ENCODE measurements at regions not wholly inside any gene's neighbourhood (a gene's known extent, or its start where the extent isn't known, plus 50 kb on each side); places are given as distances from the start of the nearest gene placed in this dataset.

DNA sequence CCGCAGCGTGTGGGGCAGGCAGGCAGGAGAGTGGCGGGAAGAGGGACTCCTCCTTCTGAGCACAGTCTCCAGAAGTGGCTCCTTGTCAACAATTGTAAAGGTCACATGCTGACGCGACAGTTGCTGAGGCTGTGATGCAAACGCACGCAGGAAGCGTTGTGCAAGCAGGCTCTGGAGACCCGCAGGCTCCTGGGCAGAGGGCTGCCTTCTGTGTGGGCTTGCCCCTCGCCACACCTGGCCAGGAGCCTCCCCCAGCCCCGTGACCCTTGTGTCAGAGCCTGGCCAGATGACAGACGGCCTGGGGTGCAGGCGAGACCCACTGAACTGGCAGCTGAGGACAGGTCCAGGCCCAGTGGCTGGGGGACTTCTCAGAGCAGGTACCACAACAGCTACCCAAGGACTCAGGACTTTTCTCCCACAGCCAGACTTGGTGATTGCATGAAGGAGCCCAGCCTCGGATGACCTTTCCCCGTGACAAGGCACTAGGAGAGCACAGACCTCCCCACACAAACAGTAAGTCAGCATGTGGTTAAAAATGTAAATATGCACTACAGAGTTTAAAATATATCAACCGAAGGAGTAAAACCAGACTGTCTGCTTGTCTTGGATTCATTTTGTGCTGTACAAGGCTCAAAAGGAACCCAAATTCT is 222.1 kb upstream of the RREB1 start:
- no peak for DNase-seq
- Histone ChIP-seq H3K4me3 (ENCODE audit: insufficient read depth, low read depth, low read length, poor library complexity, severe bottlenecking) (no peak overlapping the region), H3K4me1 (ENCODE audit: control insufficient read depth, insufficient read depth, low read length, poor library complexity, severe bottlenecking) (no peaks in the 10 kb centered on the region), H3K36me3 (ENCODE audit: control insufficient read depth, insufficient read depth, low read length) (no peaks in the 10 kb centered on the region), H3K9me3 (ENCODE audit: control insufficient read depth, low read length) (no peaks in the 10 kb centered on the region), H3K27ac (ENCODE audit: insufficient read depth, low read length, poor library complexity, severe bottlenecking) (no peak overlapping the region), H3K27me3 (replicated peaks; ENCODE audit: control insufficient read depth, insufficient read depth, low read length, poor library complexity, severe bottlenecking) (no peaks in the 10 kb centered on the region)

- Histone ChIP-seq H3K9me3 (ENCODE audit: control insufficient read depth, low read length) (no peaks in the 10 kb centered on the region), H3K27me3 (replicated peaks; ENCODE audit: control insufficient read depth, insufficient read depth, low read length, poor library complexity, severe bottlenecking) (no peaks in the 10 kb centered on the region), H3K4me1 (ENCODE audit: control insufficient read depth, insufficient read depth, low read length, poor library complexity, severe bottlenecking) (no peaks in the 10 kb centered on the region), H3K27ac (ENCODE audit: insufficient read depth, low read length, poor library complexity, severe bottlenecking) (no peak overlapping the region), H3K4me3 (ENCODE audit: insufficient read depth, low read depth, low read length, poor library complexity, severe bottlenecking) (no peak overlapping the region), H3K36me3 (ENCODE audit: control insufficient read depth, insufficient read depth, low read length) (no peaks in the 10 kb centered on the region)
- no peak for DNase-seq
These were observed 221.4 kb upstream of the RREB1 start for GRCh38 chr6:6886171-6886885.

- H3K4me3 ChIP-seq (ENCODE audit: insufficient read depth, low read depth, low read length, poor library complexity, severe bottlenecking) = no peak overlapping the region
- H3K27ac ChIP-seq (ENCODE audit: insufficient read depth, low read length, poor library complexity, severe bottlenecking) = no peak overlapping the region
- H3K4me1 ChIP-seq (ENCODE audit: control insufficient read depth, insufficient read depth, low read length, poor library complexity, severe bottlenecking) = no peaks in the 10 kb centered on the region
These were observed 220.9 kb upstream of the RREB1 start for GRCh38 chr6:6886886-6887285.

DNA sequence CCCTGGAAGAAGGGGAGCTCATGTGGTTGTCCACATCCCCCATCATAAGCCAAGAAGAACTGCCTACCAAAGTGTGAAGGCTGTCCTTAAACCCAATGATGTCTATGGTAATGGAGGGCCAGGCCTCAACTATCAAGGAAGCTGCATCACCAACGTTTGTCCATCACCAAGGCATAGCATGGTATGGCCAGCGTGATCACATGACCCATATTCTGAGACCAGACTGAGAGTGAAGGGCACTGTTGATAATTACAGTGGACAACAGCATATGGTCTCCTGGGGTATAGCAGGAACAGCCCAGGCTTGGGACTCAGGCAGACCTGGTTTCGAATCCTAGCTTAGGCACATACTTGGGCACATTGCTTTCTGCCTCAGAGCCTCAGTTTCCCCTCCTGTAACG is 218.2 kb upstream of the RREB1 start:
- H3K9me3 ChIP-seq (ENCODE audit: control insufficient read depth, low read length) = no peaks in the 10 kb centered on the region
- no peak overlapping the region for H3K4me3 ChIP-seq (ENCODE audit: insufficient read depth, low read depth, low read length, poor library complexity, severe bottlenecking)
- no peak overlapping the region for H3K27ac ChIP-seq (ENCODE audit: insufficient read depth, low read length, poor library complexity, severe bottlenecking)
- H3K36me3 ChIP-seq (ENCODE audit: control insufficient read depth, insufficient read depth, low read length) = no peaks in the 10 kb centered on the region
- DNase-seq = no peak
- no peaks in the 10 kb centered on the region for H3K27me3 ChIP-seq (replicated peaks; ENCODE audit: control insufficient read depth, insufficient read depth, low read length, poor library complexity, severe bottlenecking)
- no peaks in the 10 kb centered on the region for H3K4me1 ChIP-seq (ENCODE audit: control insufficient read depth, insufficient read depth, low read length, poor library complexity, severe bottlenecking)

More at GRCh38 chr6:6886886-6887285, 220.9 kb upstream of the RREB1 start:
- Histone ChIP-seq H3K27me3 (replicated peaks; ENCODE audit: control insufficient read depth, insufficient read depth, low read length, poor library complexity, severe bottlenecking) (no peaks in the 10 kb centered on the region), H3K9me3 (ENCODE audit: control insufficient read depth, low read length) (no peaks in the 10 kb centered on the region), H3K36me3 (ENCODE audit: control insufficient read depth, insufficient read depth, low read length) (no peaks in the 10 kb centered on the region)
- DNase-seq = no peak

DNA sequence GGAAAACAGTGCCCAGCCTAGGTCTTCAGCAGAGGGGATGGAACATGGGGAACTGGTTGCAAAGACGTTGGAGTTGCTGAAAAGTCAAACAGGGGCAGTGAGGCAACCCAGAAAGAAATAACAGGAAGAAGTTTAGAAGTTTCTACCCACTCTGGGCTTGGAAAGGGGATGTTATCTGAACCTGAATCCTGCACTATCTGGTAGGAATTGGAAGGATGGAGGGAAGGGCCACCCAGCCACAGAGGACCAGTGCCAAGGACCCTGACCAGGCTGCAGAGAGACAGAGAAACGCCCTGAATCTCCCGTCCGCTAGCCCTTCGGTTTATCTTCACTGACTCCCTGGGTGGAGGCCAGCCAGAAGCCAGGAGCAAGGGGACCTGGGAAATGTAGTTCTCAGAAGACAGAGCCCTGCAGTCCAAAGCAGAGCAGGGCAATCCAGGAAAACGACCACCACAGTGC is 217.3 kb upstream of the RREB1 start:
- no peaks in the 10 kb centered on the region for H3K27me3 ChIP-seq (replicated peaks; ENCODE audit: control insufficient read depth, insufficient read depth, low read length, poor library complexity, severe bottlenecking)
- no peaks in the 10 kb centered on the region for H3K4me1 ChIP-seq (ENCODE audit: control insufficient read depth, insufficient read depth, low read length, poor library complexity, severe bottlenecking)
- no peaks in the 10 kb centered on the region for H3K9me3 ChIP-seq (ENCODE audit: control insufficient read depth, low read length)
- H3K27ac ChIP-seq (ENCODE audit: insufficient read depth, low read length, poor library complexity, severe bottlenecking) = no peak overlapping the region
- H3K4me3 ChIP-seq (ENCODE audit: insufficient read depth, low read depth, low read length, poor library complexity, severe bottlenecking) = no peak overlapping the region
- H3K36me3 ChIP-seq (ENCODE audit: control insufficient read depth, insufficient read depth, low read length) = no peaks in the 10 kb centered on the region
- DNase-seq = no peak

DNA sequence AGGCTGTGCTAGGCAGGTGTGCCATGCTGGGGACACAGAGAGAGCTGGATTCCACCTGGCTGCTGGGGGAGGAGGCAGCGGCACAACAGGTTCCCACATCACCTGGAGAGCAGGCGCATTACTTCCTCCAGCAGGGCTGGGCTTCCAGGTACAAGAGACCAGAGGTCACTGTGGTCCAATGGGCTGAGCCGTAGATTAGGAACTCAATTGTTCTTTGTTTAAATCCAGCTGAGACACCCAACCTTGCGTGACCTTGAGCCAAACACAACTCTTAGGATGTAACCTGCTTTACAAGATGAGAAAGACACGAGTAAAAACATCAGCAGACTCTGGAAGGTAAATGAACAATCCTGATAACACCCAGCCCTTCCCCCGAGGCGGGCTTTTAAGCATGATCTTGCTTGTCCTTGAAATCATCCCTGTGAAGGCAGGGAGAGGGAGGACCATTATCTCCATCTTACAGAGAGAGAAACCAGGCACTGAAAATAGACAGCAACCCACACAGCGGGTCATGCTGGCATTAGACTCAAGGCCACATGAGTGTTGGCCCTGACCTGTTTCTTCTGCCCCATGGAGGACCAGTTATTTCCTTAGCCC is 216.5 kb upstream of the RREB1 start:
- no peaks in the 10 kb centered on the region for H3K9me3 ChIP-seq (ENCODE audit: control insufficient read depth, low read length)
- no peak overlapping the region for H3K27ac ChIP-seq (ENCODE audit: insufficient read depth, low read length, poor library complexity, severe bottlenecking)
- no peaks in the 10 kb centered on the region for H3K4me1 ChIP-seq (ENCODE audit: control insufficient read depth, insufficient read depth, low read length, poor library complexity, severe bottlenecking)
- H3K4me3 ChIP-seq (ENCODE audit: insufficient read depth, low read depth, low read length, poor library complexity, severe bottlenecking) = no peak overlapping the region
- H3K27me3 ChIP-seq (replicated peaks; ENCODE audit: control insufficient read depth, insufficient read depth, low read length, poor library complexity, severe bottlenecking) = no peaks in the 10 kb centered on the region
- no peaks in the 10 kb centered on the region for H3K36me3 ChIP-seq (ENCODE audit: control insufficient read depth, insufficient read depth, low read length)
- DNase-seq = no peak

- H3K36me3 ChIP-seq (ENCODE audit: control insufficient read depth, insufficient read depth, low read length) = no peaks in the 10 kb centered on the region
- no peak overlapping the region for H3K27ac ChIP-seq (ENCODE audit: insufficient read depth, low read length, poor library complexity, severe bottlenecking)
- H3K9me3 ChIP-seq (ENCODE audit: control insufficient read depth, low read length) = no peaks in the 10 kb centered on the region
- no peaks in the 10 kb centered on the region for H3K4me1 ChIP-seq (ENCODE audit: control insufficient read depth, insufficient read depth, low read length, poor library complexity, severe bottlenecking)
- no peaks in the 10 kb centered on the region for H3K27me3 ChIP-seq (replicated peaks; ENCODE audit: control insufficient read depth, insufficient read depth, low read length, poor library complexity, severe bottlenecking)
- H3K4me3 ChIP-seq (ENCODE audit: insufficient read depth, low read depth, low read length, poor library complexity, severe bottlenecking) = no peak overlapping the region
- no peak for DNase-seq
These were observed 215.8 kb upstream of the RREB1 start for GRCh38 chr6:6891949-6892461.

- H3K9me3 ChIP-seq (ENCODE audit: control insufficient read depth, low read length) = no peaks in the 10 kb centered on the region
These were observed 214.8 kb upstream of the RREB1 start for GRCh38 chr6:6892744-6893583.

GRCh38 chr6:6893701-6894100 is 214.1 kb upstream of the RREB1 start:
- H3K27ac ChIP-seq (ENCODE audit: insufficient read depth, low read length, poor library complexity, severe bottlenecking) = no peak overlapping the region

More at GRCh38 chr6:6892744-6893583, 214.8 kb upstream of the RREB1 start:
- Histone ChIP-seq H3K27me3 (replicated peaks; ENCODE audit: control insufficient read depth, insufficient read depth, low read length, poor library complexity, severe bottlenecking) (no peaks in the 10 kb centered on the region), H3K27ac (ENCODE audit: insufficient read depth, low read length, poor library complexity, severe bottlenecking) (no peak overlapping the region), H3K4me3 (ENCODE audit: insufficient read depth, low read depth, low read length, poor library complexity, severe bottlenecking) (no peak overlapping the region), H3K36me3 (ENCODE audit: control insufficient read depth, insufficient read depth, low read length) (no peaks in the 10 kb centered on the region), H3K4me1 (ENCODE audit: control insufficient read depth, insufficient read depth, low read length, poor library complexity, severe bottlenecking) (no peaks in the 10 kb centered on the region)
- DNase-seq = no peak

More at GRCh38 chr6:6893701-6894100, 214.1 kb upstream of the RREB1 start:
- no peaks in the 10 kb centered on the region for H3K27me3 ChIP-seq (replicated peaks; ENCODE audit: control insufficient read depth, insufficient read depth, low read length, poor library complexity, severe bottlenecking)
- H3K4me3 ChIP-seq (ENCODE audit: insufficient read depth, low read depth, low read length, poor library complexity, severe bottlenecking) = no peak overlapping the region
- H3K36me3 ChIP-seq (ENCODE audit: control insufficient read depth, insufficient read depth, low read length) = no peaks in the 10 kb centered on the region
- no peak for DNase-seq
- no peaks in the 10 kb centered on the region for H3K4me1 ChIP-seq (ENCODE audit: control insufficient read depth, insufficient read depth, low read length, poor library complexity, severe bottlenecking)
- H3K9me3 ChIP-seq (ENCODE audit: control insufficient read depth, low read length) = no peaks in the 10 kb centered on the region

Measured in effector memory CD4-positive, alpha-beta T cell (primary cell).